ENCODE measurements at regions not wholly inside any gene's neighbourhood (a gene's known extent, or its start where the extent isn't known, plus 50 kb on each side); places are given as distances from the start of the nearest gene placed in this dataset.

DNA sequence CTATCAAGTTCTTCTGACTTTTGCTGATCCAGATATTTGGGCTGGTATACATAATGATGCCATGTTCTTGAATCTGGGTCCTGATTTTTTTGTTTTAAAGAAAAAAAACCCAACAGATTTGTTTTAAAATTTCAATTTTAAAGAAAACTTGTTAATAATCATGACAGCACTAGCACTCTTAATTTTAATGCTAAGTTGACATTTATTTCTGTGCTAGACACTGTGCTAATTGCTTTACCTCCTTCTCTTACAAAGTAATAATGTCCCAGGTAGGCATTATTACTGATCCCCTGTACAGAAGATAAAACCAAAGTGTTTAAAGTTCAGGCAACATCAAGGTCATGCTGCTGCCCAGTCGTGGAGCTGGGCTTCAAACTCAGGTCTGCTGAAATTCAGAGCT, 101.9 kb downstream of the ZNF608 start:
- DNase-seq = no peak

GRCh38 chr5:124644138-124644537, 102.3 kb downstream of the ZNF608 start:
- DNase-seq = no peak

- DNase-seq = no peak
Measured at GRCh38 chr5:124643336-124643735, 103.1 kb downstream of the ZNF608 start.

- DNase-seq = no peak
Measured at GRCh38 chr5:124642151-124642550, 104.3 kb downstream of the ZNF608 start.

GRCh38 chr5:124641154-124641792, 105.2 kb downstream of the ZNF608 start:
- DNase-seq = no peak

DNA sequence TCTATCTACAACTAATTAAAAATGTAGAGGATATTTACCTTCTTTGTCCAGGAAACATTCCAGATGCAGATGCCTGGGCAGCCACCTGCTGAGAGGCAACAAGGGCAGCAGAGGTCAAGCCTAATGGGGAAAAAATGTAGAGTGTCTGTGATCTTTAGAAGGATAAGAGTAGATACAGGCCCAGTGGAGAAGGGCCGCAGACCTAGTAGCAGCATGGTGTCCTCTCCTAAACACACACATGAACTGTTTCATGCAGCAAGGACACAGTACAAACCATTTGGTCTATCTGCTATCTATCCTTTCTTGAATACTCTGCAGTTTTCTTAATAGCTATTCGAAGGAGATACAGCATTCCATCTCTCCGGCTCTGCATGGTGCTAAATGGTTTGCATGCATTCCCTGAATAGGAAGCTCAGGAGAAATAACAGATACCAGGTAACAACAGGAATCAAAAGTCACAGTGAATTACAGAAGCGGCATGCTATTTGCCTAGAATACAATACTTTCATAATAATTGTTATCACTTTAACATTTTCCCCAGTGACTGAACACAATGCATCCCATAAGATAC, 107.3 kb downstream of the ZNF608 start:
- DNase-seq = no peak

- no peak for DNase-seq
Measured at GRCh38 chr5:124637011-124637410, 109.4 kb downstream of the ZNF608 start.

DNA sequence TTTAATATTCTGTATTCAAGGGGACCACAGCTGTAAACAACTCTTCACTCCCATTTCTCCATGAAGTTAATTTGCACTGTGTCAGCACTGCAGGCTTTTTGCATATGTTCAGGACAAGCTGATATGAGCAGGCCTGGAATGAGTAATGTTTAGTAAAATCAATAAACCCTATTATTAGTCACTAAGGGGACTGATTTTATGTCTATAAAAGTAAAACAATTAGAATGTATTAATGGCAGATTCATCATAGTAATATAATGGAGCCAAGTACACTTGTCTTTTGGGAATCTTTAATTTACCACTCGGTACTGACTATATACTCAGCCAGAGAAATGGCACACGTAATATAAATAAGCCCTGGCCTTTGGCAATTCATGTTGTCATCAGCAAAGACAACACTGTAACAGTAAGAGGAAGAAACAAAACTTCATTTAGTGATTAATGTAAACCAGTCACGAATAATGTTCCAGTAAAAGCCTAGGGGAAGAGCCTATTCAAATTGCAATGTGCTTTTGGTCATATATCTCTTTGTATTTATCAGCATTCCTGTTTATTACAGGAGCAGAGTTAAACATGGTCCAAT, 111.6 kb downstream of the ZNF608 start:
- no peak for DNase-seq

GRCh38 chr5:124634228-124634739, 112.2 kb downstream of the ZNF608 start:
- no peak for DNase-seq

- no peak for DNase-seq
Measured at GRCh38 chr5:124633209-124633608, 113.2 kb downstream of the ZNF608 start.

- DNase-seq = no peak
Measured at GRCh38 chr5:124631874-124632550, 114.4 kb downstream of the ZNF608 start.

- no peak for DNase-seq
Measured at GRCh38 chr5:124630767-124631704, 115.4 kb downstream of the ZNF608 start.

- DNase-seq = no peak
Measured at GRCh38 chr5:124628721-124629596, 117.5 kb downstream of the ZNF608 start.

DNA sequence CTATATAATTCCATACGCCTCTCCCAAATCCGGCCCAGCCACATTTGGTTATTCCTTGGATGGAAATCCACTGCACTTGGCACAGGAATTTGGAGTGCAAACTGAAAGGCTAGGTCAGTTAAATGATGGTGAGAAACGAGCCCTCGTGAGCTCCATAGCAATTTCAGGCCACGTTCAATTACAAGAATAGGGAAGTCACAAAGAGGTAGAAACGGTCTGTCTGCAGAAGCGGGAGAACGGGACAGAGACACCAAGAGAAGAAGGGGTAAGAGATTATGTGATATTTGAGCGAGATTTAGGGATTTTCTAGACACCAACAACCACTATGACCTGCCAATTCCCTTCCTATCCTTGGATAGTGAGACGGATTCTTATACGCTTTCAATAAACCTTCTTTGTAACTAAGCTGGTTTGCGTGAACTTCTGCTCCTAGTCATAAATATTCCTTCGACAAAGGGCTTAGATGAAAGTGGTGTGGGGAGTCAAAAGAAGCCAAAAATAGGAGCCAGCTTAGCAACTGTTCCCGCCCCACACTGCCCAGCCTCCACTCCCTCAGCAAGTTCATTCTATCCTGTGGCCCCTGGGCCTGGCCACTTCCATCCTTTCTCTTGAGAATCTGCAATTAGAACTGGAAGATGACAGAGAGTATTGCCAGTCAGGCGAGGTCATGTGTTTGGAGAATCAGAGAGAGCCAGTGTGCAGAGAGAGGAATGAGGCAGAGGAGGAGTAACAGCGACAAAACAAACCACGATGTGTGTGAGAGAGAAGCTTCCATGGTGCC, 118.4 kb downstream of the ZNF608 start:
- DNase-seq = no peak

DNA sequence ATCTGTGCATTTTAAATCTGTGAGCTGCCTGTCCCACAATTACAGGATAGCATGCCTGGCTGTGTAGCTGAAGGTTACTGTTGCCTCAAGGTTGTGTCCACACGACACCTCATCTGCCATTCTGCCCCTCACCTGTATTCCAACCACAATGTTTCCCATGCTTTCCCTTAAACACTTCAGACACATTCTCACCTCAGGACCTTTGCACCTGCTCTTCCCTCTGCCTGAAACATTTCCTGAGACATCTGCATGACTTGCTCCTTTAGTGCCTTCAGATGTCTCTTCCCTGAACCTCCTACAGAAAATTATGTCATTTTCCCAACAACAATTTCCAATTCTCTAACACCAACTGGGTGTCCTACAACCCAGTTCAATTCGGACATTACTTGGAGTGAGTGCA, 120.4 kb downstream of the ZNF608 start:
- DNase-seq = no peak

GRCh38 chr5:124623265-124623664, 123.2 kb downstream of the ZNF608 start:
- DNase-seq = no peak

GRCh38 chr5:124622851-124623250, 123.6 kb downstream of the ZNF608 start:
- DNase-seq = no peak

- no peak for DNase-seq
Measured at GRCh38 chr5:124621279-124621678, 125.2 kb downstream of the ZNF608 start.

DNA sequence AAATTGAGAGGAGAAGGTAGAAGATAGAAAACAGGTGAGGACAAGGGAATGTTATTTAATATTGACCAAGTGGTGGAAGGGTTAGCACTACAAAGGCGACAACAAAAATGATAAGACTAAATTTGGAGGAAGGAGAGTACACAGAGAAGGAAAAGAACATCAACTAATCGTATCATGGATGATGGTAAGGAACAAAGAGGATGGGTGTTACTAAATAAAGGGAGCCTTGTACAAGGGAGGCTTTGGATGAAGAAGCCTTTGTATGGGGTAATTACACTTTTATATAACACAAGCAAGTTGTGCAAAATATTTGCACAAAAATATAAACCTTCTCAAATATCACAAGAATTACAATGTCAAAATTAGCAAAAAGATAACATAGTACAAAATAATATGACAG, 125.7 kb downstream of the ZNF608 start:
- no peak for DNase-seq

GRCh38 chr5:124619121-124619520, 127.3 kb downstream of the ZNF608 start:
- DNase-seq = no peak

GRCh38 chr5:124617787-124618186, 128.7 kb downstream of the ZNF608 start:
- no peak for DNase-seq
